WERI-Rb-1 (cell line): ENCODE measurements at regions not wholly inside any gene's neighbourhood (a gene's known extent, or its start where the extent isn't known, plus 50 kb on each side); places are given as distances from the start of the nearest gene placed in this dataset.

Experiments
- DNase-seq: peaks from one replicate; pipeline ENCODE4 v3.0.0-alpha.2; 2020
- H3K27ac ChIP-seq: fragments of 250-450 bp; sonication (Bioruptor Pico); 2 replicates; pipeline ENCODE4 v1.5.1; 2020; ENCODE audit warnings: mild to moderate bottlenecking, moderate library complexity
- H3K27me3 ChIP-seq: fragments of 250-450 bp; sonication (Bioruptor Pico); 2 replicates; pipeline ENCODE4 v1.5.1; 2021; ENCODE audit warnings: mild to moderate bottlenecking, low read depth, moderate library complexity; ENCODE audit not compliant: insufficient read depth, severe bottlenecking
- H3K36me3 ChIP-seq: fragments of 250-450 bp; sonication (Bioruptor Pico); 2 replicates; pipeline ENCODE4 v1.5.1; 2020; ENCODE audit warnings: mild to moderate bottlenecking, moderate library complexity
- H3K4me3 ChIP-seq: 2 replicates; pipeline ENCODE4 v1.5.1; 2011; ENCODE audit warnings: low read depth, mild to moderate bottlenecking, control low read depth, low read length
- H3K9me3 ChIP-seq: fragments of 250-450 bp; sonication (Bioruptor Pico); 2 replicates; pipeline ENCODE4 v1.5.1; 2021; ENCODE audit warnings: mild to moderate bottlenecking, moderate library complexity; ENCODE audit not compliant: severe bottlenecking
- TF ChIP-seq, protein P1 (sequence below): IDR thresholded peaks from 2 replicates; pipeline ENCODE4 v1.5.1; 2011; ENCODE audit warnings: low read depth, mild to moderate bottlenecking, control low read depth, inconsistent platforms, low read length

DNA sequence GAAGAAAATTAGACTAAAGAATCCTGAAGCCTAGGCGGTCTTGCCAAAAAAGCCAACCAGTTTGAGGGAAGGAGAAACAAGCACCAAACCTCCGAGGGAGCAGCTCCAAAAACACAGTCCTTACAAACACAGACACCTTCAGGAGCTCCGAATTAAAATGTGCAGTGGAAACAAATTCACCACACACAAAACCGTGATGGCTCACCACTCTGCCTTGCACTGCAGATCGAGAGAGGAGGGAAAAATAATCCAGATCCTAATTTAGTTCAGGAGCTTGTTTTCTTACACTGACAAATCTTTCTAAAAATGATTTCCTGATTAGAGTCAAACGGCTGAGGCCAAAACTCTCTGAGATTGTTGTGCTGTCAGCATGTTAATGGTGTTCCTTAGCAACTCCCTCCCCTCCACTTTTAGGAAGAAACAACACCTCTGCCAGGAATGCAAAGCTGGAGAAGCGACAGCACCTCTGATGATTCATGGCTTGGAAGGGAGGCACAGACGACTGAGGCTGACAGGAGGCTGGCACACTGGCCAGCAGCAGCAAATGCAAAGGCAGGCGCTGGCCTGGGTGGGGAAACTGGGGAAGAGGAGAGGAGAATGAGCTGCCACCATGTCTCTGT, 249.4 kb upstream of the KLHL29 start:
- DNase-seq, result no peak
- H3K27me3 ChIP-seq, result no peaks in the 10 kb centered on the region
- no peaks in the 10 kb centered on the region for H3K9me3 ChIP-seq

DNA sequence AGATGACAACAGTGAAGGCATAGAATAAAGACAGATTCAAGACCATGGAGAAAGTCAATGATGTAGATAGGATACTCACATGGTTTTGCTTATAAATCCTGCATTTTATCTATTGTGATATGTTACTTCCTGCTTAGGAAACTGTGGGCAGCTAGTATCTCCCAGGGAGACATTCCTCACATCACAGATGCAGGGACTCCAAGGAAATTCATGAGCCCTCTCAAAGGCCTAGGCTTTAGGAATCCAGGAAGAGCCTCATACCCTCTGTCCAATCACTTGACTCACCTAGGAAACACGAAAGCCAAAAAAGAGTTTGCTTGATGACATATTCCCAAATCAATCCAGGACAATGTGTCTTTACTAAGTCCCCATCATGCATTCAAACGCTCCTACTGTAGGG, 247.8 kb upstream of the KLHL29 start:
- Histone ChIP-seq H3K27me3 (no peaks in the 10 kb centered on the region), H3K36me3 (no peaks in the 10 kb centered on the region), H3K27ac (no peak overlapping the region), H3K4me3 (no peak overlapping the region), H3K9me3 (no peaks in the 10 kb centered on the region)
- DNase-seq, result no peak
- TF ChIP-seq, protein P1, sequence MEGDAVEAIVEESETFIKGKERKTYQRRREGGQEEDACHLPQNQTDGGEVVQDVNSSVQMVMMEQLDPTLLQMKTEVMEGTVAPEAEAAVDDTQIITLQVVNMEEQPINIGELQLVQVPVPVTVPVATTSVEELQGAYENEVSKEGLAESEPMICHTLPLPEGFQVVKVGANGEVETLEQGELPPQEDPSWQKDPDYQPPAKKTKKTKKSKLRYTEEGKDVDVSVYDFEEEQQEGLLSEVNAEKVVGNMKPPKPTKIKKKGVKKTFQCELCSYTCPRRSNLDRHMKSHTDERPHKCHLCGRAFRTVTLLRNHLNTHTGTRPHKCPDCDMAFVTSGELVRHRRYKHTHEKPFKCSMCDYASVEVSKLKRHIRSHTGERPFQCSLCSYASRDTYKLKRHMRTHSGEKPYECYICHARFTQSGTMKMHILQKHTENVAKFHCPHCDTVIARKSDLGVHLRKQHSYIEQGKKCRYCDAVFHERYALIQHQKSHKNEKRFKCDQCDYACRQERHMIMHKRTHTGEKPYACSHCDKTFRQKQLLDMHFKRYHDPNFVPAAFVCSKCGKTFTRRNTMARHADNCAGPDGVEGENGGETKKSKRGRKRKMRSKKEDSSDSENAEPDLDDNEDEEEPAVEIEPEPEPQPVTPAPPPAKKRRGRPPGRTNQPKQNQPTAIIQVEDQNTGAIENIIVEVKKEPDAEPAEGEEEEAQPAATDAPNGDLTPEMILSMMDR, result no peak

More for the DNA sequence above, 249.4 kb upstream of the KLHL29 start:
- Histone ChIP-seq H3K27ac (no peak overlapping the region), H3K4me3 (no peak overlapping the region), H3K36me3 (no peaks in the 10 kb centered on the region)
- TF ChIP-seq, protein P1, result no peak

DNA sequence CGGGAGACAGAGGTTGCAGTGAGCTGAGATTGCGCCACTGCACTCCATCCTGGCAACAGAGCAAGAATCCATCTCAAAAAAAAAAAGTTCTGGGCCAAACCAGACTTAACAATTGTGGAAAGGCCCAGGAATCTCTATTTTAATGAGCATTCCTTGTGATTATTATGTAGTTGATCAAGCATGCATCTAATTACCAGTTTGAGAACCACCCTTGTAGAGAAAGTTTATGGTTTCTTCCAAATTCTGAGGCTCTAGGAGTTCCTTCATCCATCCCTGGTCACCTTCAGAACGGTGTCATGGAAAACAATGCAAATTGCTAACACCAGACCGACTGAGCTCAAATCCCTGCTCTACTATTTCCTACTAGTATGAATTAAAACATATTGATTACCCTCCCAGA, 246.3 kb upstream of the KLHL29 start:
- H3K9me3 ChIP-seq, result no peaks in the 10 kb centered on the region
- TF ChIP-seq, protein P1, result no peak
- no peaks in the 10 kb centered on the region for H3K36me3 ChIP-seq
- DNase-seq, result no peak
- no peak overlapping the region for H3K4me3 ChIP-seq
- no peak overlapping the region for H3K27ac ChIP-seq
- H3K27me3 ChIP-seq, result no peaks in the 10 kb centered on the region

DNA sequence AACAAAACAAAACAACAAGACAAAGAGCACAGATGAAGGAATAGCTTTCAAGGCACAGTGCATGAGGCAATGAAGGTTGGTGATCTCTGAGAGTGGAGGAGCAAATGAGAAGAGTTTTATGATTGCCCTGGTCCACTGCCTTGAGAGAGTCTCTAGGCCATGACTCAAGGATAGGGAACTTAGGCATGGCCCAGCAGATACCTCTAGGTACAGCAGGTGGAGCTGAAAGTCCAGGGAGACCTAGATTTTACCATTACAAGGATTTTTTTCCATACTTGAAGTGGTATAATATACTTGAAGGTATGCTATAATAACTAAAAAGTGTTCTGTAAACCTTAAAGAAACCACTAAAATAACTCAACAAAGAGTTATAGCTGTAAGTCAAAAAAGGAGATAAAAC, 239.5 kb upstream of the KLHL29 start:
- TF ChIP-seq, protein P1, result no peak
- H3K27me3 ChIP-seq, result no peaks in the 10 kb centered on the region
- DNase-seq, result no peak
- no peak overlapping the region for H3K27ac ChIP-seq
- no peak overlapping the region for H3K4me3 ChIP-seq
- H3K36me3 ChIP-seq, result no peaks in the 10 kb centered on the region
- H3K9me3 ChIP-seq, result no peaks in the 10 kb centered on the region

DNA sequence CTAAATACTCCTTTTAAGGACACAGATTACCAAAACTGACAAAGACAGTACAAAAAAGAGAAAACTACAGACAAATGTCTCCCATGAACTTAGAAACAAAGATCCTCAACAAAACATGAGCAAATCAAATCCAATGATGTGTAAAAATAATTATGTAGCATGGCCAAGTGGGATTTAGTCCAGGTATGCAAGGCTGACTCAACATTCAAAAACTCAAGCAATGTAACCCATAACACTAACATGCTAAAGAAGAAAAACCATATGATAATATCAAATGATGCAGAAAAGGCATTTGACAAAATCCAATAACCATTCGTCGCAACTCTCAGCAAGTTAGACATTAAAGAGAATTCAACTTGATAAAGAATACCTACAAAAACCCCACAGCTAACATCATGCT, 239.0 kb upstream of the KLHL29 start:
- Histone ChIP-seq H3K27ac (no peak overlapping the region), H3K36me3 (no peaks in the 10 kb centered on the region), H3K27me3 (no peaks in the 10 kb centered on the region), H3K4me3 (no peak overlapping the region), H3K9me3 (no peaks in the 10 kb centered on the region)
- TF ChIP-seq, protein P1, result no peak
- no peak for DNase-seq

DNA sequence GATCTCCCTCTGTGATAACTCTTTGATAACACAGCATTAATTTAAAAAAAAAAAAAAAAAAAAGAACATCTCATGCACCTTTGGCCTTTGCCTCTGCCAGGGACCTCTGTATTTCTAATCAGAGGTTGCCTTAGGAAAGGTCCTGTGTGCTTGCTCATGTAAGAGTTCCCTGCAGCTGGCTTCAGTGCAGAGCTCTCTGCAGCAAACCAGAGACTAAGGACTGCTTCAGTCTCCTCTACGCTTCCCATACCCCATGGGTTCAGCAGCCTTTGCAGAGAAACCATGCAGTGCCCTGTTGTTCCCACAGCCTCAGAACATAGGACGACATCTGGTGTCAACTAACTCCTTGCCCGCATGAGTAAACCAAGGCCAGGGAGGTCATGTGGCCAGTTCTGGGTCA, 236.6 kb upstream of the KLHL29 start:
- no peaks in the 10 kb centered on the region for H3K27me3 ChIP-seq
- no peak overlapping the region for H3K27ac ChIP-seq
- no peak for DNase-seq
- H3K36me3 ChIP-seq, result no peaks in the 10 kb centered on the region
- H3K4me3 ChIP-seq, result no peak overlapping the region
- H3K9me3 ChIP-seq, result no peaks in the 10 kb centered on the region
- TF ChIP-seq, protein P1, result no peak
